ENCODE measurements at regions not wholly inside any gene's neighbourhood (a gene's known extent, or its start where the extent isn't known, plus 50 kb on each side); places are given as distances from the start of the nearest gene placed in this dataset.

DNA sequence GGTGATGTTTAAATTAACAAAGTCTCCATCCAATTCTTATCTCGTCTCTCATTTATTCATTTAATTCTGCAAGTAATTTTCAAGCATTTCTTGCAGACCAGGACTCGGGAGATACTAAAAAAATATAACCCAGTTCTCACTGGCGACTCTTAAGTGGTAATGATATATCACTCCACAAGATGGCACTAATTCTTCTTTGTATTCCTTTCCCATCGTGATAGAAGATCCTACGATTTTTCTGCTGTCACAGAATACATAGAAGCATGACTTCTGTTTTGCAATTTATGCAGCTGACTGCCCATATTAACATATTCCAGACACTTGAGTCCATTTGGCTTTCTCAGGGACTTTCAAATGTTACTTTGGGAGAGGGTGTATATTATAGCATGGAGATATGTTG is 64.0 kb upstream of the FGF13 start:
- H3K4me1 ChIP-seq: 0 out of 2 replicates have a peak, but pooled peaks cover 5% of the 10 kb centered on the region
- H3K36me3 ChIP-seq: no peaks in the 10 kb centered on the region
- H3K9me3 ChIP-seq: no peaks in the 10 kb centered on the region
- peaks cover 30% of the 10 kb centered on the region for H3K27me3 ChIP-seq
- H4K20me1 ChIP-seq: no peaks in the 10 kb centered on the region
- no peak for TF ChIP-seq Cebpa-rat (IDR thresholded peaks at IDR 0.05)
- no peak overlapping the region for H3K4me2 ChIP-seq
- no peak overlapping the region for H3K4me3 ChIP-seq
- H3K9ac ChIP-seq: no peak overlapping the region
- no peak overlapping the region for H3K27ac ChIP-seq

- Histone ChIP-seq H3K9ac (no peak overlapping the region), H3K9me3 (no peaks in the 10 kb centered on the region), H3K27ac (no peak overlapping the region), H3K4me3 (no peak overlapping the region), H3K4me2 (no peak overlapping the region), H4K20me1 (no peaks in the 10 kb centered on the region; the same call in 1 of the 2 replicates), H3K4me1 (no peaks in the 10 kb centered on the region), H3K27me3 (peaks cover 67% of the 10 kb centered on the region), H3K36me3 (no peaks in the 10 kb centered on the region)
- no peak for TF ChIP-seq Cebpa-rat (IDR thresholded peaks at IDR 0.05)
Observed at GRCh38 chrX:138771047-138771446, 59.5 kb upstream of the FGF13 start.

DNA sequence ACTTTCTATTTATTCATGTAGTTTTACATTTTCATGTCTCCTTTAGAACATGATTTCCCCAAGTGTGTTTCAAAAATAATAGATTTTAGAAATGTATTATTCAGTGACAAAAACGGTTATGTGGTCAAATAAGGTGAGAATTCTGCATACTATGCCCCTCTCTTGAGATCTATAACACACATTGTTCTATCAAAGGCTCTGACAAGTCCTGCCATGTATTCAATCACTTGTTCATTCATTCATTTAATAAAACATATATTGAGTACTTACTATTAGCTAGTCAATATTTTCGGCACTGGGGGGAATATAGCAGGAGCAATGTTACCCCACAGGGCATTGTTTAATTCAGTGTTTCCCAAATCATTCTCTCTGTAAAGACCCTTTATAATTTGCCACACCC is 58.4 kb upstream of the FGF13 start:
- Histone ChIP-seq H3K4me1 (no peaks in the 10 kb centered on the region), H3K36me3 (no peaks in the 10 kb centered on the region), H3K9me3 (no peaks in the 10 kb centered on the region), H3K27me3 (peaks cover 78% of the 10 kb centered on the region), H4K20me1 (no peaks in the 10 kb centered on the region; the same call in 1 of the 2 replicates), H3K27ac (no peak overlapping the region), H3K9ac (no peak overlapping the region), H3K4me3 (no peak overlapping the region), H3K4me2 (no peak overlapping the region)
- TF ChIP-seq Cebpa-rat (IDR thresholded peaks at IDR 0.05): no peak

DNA sequence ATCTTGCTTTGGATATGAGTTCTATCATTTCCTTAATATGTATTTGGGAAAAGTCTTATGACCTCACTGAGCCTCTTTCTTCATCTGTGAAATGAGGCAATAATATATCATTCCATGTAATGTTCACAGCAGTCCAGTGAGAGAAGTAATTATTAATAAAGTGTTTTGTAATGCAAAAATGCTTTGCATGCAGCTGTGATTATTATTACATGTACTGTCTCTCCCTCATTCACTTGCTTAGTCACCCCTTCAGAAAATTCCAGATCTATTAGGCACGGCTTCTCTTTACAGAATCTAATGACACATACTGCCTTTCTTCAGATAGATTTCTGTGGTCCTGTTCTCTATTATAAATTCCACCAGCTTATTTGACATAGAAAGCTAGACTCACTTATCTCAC is 53.5 kb upstream of the FGF13 start:
- Histone ChIP-seq H4K20me1 (peaks cover 6% of the 10 kb centered on the region; the same call in 1 of the 2 replicates), H3K9ac (no peak overlapping the region), H3K4me3 (no peak overlapping the region), H3K4me2 (no peak overlapping the region), H3K4me1 (no peaks in the 10 kb centered on the region), H3K27ac (no peak overlapping the region), H3K9me3 (no peaks in the 10 kb centered on the region), H3K36me3 (no peaks in the 10 kb centered on the region), H3K27me3 (peaks cover 89% of the 10 kb centered on the region)
- no peak for TF ChIP-seq Cebpa-rat (IDR thresholded peaks at IDR 0.05)

GRCh38 chrX:138763761-138764160 is 52.2 kb upstream of the FGF13 start:
- peaks cover 18% of the 10 kb centered on the region; the same call in 1 of the 2 replicates for H4K20me1 ChIP-seq
- no peak overlapping the region for H3K27ac ChIP-seq
- no peak overlapping the region for H3K9ac ChIP-seq
- H3K27me3 ChIP-seq: peaks cover 93% of the 10 kb centered on the region
- TF ChIP-seq Cebpa-rat (IDR thresholded peaks at IDR 0.05): no peak
- no peaks in the 10 kb centered on the region for H3K36me3 ChIP-seq
- H3K9me3 ChIP-seq: no peaks in the 10 kb centered on the region
- no peak overlapping the region for H3K4me3 ChIP-seq
- no peak overlapping the region for H3K4me2 ChIP-seq
- no peaks in the 10 kb centered on the region for H3K4me1 ChIP-seq

- Histone ChIP-seq H3K27me3 (peaks cover 97% of the 10 kb centered on the region), H3K4me1 (no peaks in the 10 kb centered on the region), H3K4me3 (no peak overlapping the region), H3K4me2 (no peak overlapping the region), H3K9me3 (no peaks in the 10 kb centered on the region), H3K27ac (no peak overlapping the region), H4K20me1 (peaks cover 32% of the 10 kb centered on the region; the same call in 1 of the 2 replicates), H3K9ac (no peak overlapping the region), H3K36me3 (no peaks in the 10 kb centered on the region)
- TF ChIP-seq Cebpa-rat (IDR thresholded peaks at IDR 0.05): no peak
Observed at GRCh38 chrX:138761380-138761779, 49.9 kb upstream of the FGF13 start.

Data from BLaER1 (cell line).